ENCODE measurements at regions not wholly inside any gene's neighbourhood (a gene's known extent, or its start where the extent isn't known, plus 50 kb on each side); places are given as distances from the start of the nearest gene placed in this dataset.

GRCh38 chr15:24017470-24017869 lies 330.4 kb upstream of the NDN start:
- WGBS, 3 donors = 65 to 93% (median 81%) methylated on average over 1 of the region's 1 CpG
- no peak for DNase-seq
- H3K4me3 ChIP-seq = no peak overlapping the region
- H3K36me3 ChIP-seq = no peaks in the 10 kb centered on the region
- no peak overlapping the region for H3K27ac ChIP-seq
- no peaks in the 10 kb centered on the region for H3K27me3 ChIP-seq
- TF ChIP-seq CTCF (IDR thresholded peaks at IDR 0.05) (no peak), EP300 (IDR thresholded peaks at IDR 0.05) (no peak), POLR2A (IDR thresholded peaks at IDR 0.05) (no peak)
- no peaks in the 10 kb centered on the region for H3K9me3 ChIP-seq
- H3K4me1 ChIP-seq (ENCODE audit: insufficient read depth) = no peaks in the 10 kb centered on the region
- intact Hi-C loops (cut with DNase I) = no loop called here

GRCh38 chr15:24039683-24040082 lies 352.6 kb upstream of the NDN start:
- intact Hi-C loops (cut with DNase I) = no loop called here
- TF ChIP-seq POLR2A (IDR thresholded peaks at IDR 0.05) (no peak), CTCF (IDR thresholded peaks at IDR 0.05) (no peak), EP300 (IDR thresholded peaks at IDR 0.05) (no peak)
- Histone ChIP-seq H3K4me1 (ENCODE audit: insufficient read depth) (no peaks in the 10 kb centered on the region), H3K4me3 (no peak overlapping the region), H3K36me3 (no peaks in the 10 kb centered on the region), H3K27ac (no peak overlapping the region), H3K27me3 (no peaks in the 10 kb centered on the region), H3K9me3 (no peaks in the 10 kb centered on the region)
- no peak for DNase-seq
- 7 to 31% (median 8%) methylated on average over 1 of the region's 1 CpG for WGBS, 3 donors

GRCh38 chr15:24054547-24055245 lies 367.6 kb upstream of the NDN start:
- Histone ChIP-seq H3K4me1 (ENCODE audit: insufficient read depth) (no peaks in the 10 kb centered on the region), H3K27ac (no peak overlapping the region), H3K9me3 (no peaks in the 10 kb centered on the region), H3K27me3 (no peaks in the 10 kb centered on the region), H3K4me3 (no peak overlapping the region), H3K36me3 (no peaks in the 10 kb centered on the region)
- TF ChIP-seq CTCF (IDR thresholded peaks at IDR 0.05) = no peak
- no peak for TF ChIP-seq EP300 (IDR thresholded peaks at IDR 0.05)
- no peak for TF ChIP-seq POLR2A (IDR thresholded peaks at IDR 0.05)
- 61 to 73% (median 66%) methylated on average over 10 of the region's 10 CpGs for WGBS, 3 donors
- intact Hi-C loops (cut with DNase I) = no loop called here
- DNase-seq = no peak

GRCh38 chr15:24067733-24068501 lies 380.8 kb upstream of the NDN start:
- Histone ChIP-seq H3K9me3 (no peaks in the 10 kb centered on the region), H3K27me3 (no peaks in the 10 kb centered on the region), H3K36me3 (no peaks in the 10 kb centered on the region), H3K27ac (no peak overlapping the region), H3K4me3 (no peak overlapping the region), H3K4me1 (ENCODE audit: insufficient read depth) (no peaks in the 10 kb centered on the region)
- WGBS, 3 donors = 23 to 33% (median 24%) methylated on average over 10 of the region's 10 CpGs
- intact Hi-C loops (cut with DNase I) = no loop called here
- DNase-seq = no peak
- TF ChIP-seq POLR2A (IDR thresholded peaks at IDR 0.05) = no peak
- no peak for TF ChIP-seq CTCF (IDR thresholded peaks at IDR 0.05)
- no peak for TF ChIP-seq EP300 (IDR thresholded peaks at IDR 0.05)
